ENCODE measurements at regions not wholly inside any gene's neighbourhood (a gene's known extent, or its start where the extent isn't known, plus 50 kb on each side); places are given as distances from the start of the nearest gene placed in this dataset.

- TF ChIP-seq CTCF (IDR thresholded peaks at IDR 0.05) (no peak), POLR2A (IDR thresholded peaks at IDR 0.05) (no peak), POLR2AphosphoS5 (IDR thresholded peaks at IDR 0.05) (no peak)
Observed at GRCh38 chrX:13094828-13095341, 50.5 kb upstream of the FAM9C start.
